HT-29 (cell line): ENCODE measurements at regions not wholly inside any gene's neighbourhood (a gene's known extent, or its start where the extent isn't known, plus 50 kb on each side); places are given as distances from the start of the nearest gene placed in this dataset.
"Not testable (repeated sequence)": the region's sequence is repeated elsewhere in the genome, so short reads cannot be mapped to it uniquely, and the experiment has no call there.

Experiments
- DNase-seq: peaks from one replicate; pipeline ENCODE4 v3.0.0-alpha.2; 2015; ENCODE audit warnings: low spot score

DNA sequence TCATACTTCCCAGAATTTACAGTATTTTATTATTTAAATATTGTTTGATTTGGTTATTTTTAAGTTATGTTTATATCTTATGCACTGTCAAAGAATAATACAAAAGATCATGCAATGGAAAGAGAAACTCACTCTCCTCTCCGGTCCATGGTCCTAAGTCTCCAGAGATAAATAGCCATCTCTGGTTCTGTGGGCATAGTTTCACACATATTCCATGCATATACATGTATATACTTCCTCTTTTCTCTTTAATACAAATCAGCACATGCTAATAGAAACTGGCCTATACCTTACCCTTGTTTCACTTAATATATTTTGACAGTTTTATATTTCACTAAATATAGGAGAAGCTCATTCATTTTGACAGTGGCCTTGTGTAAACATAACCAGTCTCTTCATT, 901.7 kb upstream of the CITED2 start:
- DNase-seq, result no peak

DNA sequence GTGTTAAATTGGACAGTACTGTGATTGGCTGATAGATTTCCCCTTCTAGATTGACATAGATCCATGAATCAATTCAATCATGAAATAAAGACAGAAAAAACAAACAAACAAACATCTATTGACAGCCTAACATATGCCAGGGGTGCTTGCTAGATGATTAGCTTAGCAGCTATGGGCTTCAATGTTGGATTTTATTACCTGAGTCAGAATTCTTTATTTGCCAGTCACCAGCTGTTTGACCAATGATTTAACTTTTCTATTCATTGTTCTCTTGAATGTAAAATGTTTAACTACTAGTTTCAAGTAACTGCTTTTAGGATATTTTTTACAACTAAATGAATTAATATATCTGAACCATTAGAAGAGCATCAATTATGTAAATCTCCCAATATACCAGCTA, 901.3 kb upstream of the CITED2 start:
- no peak for DNase-seq

DNA sequence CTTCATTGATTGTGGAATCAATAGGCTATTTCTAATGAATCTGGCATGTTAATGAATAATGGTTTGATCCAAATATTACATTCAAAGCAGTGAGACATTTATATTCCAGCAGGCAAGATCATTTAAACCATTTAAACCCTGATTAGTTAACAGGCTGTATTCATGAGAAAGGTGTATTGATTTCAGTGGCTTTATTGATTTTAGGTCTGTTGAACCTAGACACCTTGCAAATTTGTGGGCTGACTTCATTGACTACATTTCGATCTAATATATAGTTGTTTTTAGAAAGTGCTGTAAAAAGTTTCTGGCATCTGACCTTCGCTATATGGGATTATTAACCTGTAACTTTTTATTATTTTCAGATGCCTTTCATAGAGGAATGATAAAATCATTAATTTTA, 900.1 kb upstream of the CITED2 start:
- DNase-seq, result no peak

- DNase-seq, result no peak
These were observed 897.4 kb upstream of the CITED2 start for GRCh38 chr6:140271759-140272377.

DNA sequence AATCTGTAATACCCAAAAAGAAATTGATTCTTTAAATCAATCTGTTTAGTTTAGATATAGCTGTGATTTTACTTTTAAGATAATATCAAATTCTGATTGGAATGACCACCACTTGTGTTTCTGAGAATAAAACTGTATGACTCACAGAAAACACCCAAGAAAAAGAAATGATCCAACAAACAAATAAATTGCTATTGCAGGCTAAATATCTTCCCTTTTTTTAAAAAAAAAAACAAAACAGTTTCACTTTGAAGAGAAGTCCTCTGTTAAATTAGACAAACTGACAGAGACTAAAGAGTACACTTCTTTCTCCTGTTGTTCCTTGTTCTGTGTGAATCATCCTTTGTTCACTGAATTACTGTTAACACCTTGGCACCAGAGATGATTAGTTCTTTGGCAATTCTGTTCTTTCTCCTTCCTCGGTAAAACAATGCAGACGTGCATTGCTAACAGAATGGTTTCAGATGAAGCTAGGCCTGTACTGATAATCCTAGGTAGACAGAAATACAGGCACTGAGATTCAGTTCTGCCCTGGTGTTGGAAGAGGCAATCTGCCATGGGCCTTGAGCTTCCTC, 895.2 kb upstream of the CITED2 start:
- DNase-seq, result no peak

- no peak for DNase-seq
These were observed 890.0 kb upstream of the CITED2 start for GRCh38 chr6:140264431-140264830.

DNA sequence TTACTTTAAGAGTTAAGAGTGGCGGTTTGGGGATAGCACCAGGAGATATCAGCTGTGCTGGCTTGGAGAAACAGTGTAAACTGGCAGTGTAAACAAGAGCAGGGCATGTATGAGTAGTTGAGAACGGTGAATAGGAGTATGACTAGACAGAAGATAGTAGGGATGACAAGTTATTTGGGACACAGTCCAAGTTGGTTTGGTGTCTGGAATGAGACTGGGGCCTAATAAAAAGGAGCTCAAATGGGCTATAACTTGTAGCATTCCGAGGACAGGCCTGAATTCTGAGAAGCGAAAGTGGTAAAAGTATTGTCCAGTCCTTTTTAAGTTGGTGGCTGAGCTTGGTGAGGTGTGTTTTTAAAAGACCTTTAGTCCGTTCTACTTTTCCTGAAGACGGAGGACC, 883.9 kb upstream of the CITED2 start:
- not testable (repeated sequence) for DNase-seq

DNA sequence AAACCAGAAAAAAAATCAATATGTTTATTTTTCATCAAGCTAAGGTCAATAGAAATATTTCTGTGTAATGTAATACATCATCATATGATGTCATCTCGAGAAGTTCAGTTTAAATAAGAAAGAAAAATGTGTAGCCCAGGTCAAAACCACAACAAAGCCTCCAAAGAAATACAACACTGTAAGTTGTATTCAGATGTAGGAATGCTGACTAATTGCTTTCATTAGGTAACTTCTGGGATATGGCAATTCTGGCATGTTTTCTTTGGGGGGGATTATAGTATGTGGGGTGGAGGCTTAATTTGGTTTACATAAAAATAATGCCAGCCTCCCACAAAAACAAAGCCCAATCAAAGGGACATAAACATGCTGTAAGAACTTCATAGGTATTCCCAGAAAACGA, 881.8 kb upstream of the CITED2 start:
- no peak for DNase-seq

DNA sequence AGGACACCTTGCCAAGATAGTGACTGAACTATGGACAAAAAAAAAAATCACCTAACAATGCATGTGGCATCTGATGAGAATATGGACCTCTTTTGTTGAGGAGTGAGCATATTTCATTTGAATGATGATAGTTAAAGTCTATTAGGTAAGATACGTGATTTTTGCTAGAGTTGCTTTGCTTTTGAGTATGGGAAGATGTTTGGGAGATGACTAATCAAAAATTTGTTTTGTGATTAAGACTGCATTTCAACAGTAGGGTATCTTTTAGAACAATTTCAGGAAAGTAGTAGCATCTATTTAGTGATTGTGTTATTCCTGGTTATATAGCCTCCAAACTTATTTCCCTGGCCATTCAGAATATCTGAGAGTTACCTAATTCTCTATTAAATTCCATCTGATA, 878.6 kb upstream of the CITED2 start:
- no peak for DNase-seq

DNA sequence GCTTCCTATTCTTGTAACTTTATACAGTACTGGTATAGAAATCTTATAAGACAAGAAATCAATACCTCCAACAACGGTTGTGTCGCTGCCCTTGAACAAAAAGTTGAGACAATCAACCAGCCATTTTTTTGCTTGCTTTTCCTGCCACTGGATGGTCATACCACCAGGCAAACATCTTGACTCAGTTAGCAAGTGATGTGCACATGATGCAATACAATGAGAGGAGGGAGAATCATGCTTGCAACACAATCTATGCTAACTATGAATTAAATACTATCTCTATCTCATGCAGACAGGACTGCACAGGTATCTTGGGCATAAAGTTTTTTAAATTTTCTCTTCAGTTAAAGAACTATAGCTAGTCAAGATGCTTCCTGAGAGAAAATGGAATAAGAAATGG, 877.7 kb upstream of the CITED2 start:
- no peak for DNase-seq

- DNase-seq, result no peak
These were observed 871.0 kb upstream of the CITED2 start for GRCh38 chr6:140245296-140246040.

DNA sequence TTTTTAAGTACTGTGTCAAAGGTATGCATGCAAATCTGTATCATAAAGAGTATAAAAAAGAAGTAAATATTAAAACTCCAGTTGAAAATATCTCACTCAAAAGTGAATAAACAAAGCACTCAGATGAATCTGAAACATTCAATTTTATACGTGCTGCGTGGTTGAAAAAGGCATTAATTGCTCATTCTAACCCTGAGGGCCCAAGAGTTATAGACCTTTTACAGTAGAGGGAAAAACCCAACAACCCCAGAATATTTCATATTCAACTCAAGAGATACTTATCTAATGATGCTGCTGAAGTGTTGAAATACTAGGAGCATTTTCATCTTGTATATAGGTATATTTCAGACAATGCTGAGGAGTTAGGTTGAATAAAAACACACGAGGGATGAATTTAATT, 862.8 kb upstream of the CITED2 start:
- DNase-seq, result no peak

- DNase-seq, result no peak
These were observed 862.3 kb upstream of the CITED2 start for GRCh38 chr6:140236732-140237131.

DNA sequence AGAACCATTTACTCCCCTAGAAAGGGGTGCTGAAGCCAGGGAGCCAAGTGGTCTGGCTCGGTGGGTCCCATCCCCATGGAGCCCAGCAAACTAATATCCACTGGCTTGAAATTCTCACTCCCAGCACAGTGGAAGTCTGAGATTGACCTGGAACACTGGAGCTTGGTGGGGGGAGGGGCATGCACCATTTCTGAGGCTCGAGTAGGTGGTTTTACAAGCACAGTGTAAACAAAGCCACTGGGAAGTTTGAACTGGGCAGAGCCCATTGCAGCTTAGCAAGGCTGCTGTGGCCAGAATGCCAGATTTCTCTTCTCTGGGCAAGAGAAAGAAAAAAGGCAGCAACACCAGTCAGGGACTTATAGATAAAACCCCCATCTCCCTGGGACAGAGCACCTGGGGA, 855.8 kb upstream of the CITED2 start:
- peak; percentile 68 for DNase-seq

DNA sequence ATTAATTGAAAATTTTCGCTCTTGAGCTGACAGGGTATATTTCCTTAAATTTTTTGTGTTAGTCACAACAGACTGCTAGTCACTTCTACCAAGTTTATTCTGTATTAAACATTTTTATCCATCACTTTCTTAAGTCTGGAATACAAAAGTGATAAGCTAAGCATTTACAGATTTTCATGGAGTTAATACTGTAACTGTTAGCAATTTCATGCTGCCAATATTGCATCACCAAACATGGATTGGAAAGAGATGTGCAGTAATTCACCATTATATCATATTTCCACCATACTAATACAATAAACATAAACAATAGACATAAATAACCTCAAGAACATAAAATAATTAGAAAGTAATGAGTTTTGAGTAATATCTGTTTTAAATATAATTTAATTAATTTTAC, 854.0 kb upstream of the CITED2 start:
- DNase-seq, result no peak

DNA sequence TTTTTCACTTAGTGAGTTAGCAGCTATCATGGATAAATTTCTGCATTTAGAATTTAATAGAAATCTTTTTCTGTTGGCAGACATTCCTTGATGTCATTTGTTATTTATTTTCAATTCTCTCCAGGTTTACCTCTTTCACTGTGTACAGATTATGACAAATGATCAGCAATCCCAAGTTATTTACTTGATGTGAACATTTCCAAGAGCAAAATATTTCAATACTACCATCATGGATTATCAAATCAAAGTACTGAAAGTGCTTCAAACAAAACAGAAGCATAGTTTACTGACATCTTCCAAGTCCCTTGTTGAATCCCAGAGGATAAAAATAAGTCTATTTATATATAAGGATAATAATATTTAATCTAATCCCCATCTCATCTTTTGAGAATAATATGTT, 852.2 kb upstream of the CITED2 start:
- no peak for DNase-seq

GRCh38 chr6:140225701-140226436, 851.4 kb upstream of the CITED2 start:
- DNase-seq, result no peak

- no peak for DNase-seq
These were observed 842.8 kb upstream of the CITED2 start for GRCh38 chr6:140217283-140217682.

DNA sequence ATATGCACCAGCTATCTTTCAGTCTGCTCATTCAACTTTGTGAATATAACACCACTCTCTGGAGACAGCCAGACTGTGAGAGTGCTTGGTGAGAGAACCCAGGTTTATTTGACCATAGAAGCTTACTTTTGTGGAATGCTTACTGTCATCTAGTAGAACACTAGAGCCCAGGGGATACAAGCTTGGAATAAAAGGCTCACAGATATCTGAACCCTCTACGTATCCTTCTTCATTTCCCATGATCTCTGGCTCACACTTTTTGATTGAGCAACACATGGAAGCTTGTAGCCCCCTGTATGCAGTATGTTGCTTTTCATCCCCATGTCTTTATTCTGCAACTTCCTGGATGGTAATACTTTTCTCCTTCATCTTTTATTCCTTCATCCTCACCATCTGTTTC, 835.3 kb upstream of the CITED2 start:
- DNase-seq, result no peak

DNA sequence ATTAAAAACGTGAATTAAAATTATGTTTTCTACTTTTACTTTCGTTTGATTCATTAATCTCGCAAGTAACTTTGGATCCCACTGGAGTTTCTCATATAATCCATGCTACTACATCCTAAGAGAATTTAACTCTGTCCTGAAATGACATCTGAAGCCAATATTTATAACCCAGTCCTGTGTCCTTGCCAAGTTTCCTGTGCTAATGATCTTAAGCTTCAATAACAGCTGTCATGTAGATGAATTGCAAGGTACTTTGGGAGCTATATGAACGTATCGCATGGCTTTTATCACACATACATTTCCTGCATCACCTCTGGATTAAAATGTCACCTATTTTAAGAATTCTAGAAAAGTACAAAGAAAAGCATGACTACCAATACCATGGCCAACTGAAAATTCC, 833.8 kb upstream of the CITED2 start:
- DNase-seq, result no peak

- no peak for DNase-seq
These were observed 831.5 kb upstream of the CITED2 start for GRCh38 chr6:140205795-140206593.

DNA sequence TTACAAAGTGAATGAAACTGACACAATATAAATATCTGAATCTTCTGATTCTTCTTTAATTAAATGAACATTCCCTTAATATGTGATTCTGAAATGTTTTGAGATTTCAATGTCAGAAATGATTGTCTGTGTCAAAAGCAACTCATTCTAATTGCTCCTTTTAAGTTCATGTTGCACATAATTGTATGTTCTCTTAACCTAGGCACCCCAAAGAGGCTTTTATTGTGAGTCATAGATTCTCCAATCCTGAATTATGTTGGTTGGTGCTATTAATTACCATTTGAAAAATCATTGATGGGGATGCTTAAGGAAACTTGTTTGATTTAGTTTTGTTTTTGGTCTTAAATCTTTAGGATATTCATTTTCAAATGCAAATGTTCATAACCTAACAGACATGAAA, 829.7 kb upstream of the CITED2 start:
- no peak for DNase-seq
